ENCODE measurements at regions not wholly inside any gene's neighbourhood (a gene's known extent, or its start where the extent isn't known, plus 50 kb on each side); places are given as distances from the start of the nearest gene placed in this dataset.

DNA sequence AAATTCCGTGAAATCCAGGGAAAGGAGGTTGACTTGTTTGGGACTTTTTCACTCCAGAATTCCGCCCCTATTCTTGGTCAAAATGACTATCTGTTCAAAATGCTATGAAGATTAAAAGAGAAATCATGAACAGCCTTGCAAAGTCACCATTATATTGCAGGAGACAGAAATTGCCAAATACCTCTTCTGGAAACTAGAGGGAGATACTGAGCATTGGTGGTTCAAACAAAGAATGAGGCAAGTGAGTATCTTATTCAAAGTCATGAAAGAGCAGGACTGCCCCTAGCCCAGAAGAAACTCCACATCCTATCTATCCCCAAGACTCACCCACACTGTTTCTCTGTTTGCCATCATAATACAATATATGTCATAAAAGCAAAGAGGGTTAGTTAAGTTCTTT is 862.3 kb upstream of the POU3F3 start:
- Histone ChIP-seq H3K4me3 (ENCODE audit: low read depth, low read length) (no peak overlapping the region), H3K27me3 (ENCODE audit: control insufficient read depth, insufficient read depth, low read length) (no peaks in the 10 kb centered on the region), H3K36me3 (ENCODE audit: control insufficient read depth, insufficient read depth, low read length) (no peaks in the 10 kb centered on the region)
- TF ChIP-seq CTCF (IDR thresholded peaks at IDR 0.05; ENCODE audit: insufficient read depth, low read length, poor library complexity, severe bottlenecking), result peak; percentile 44
- DNase-seq (ENCODE audit: low read depth), result no peak

- no peak overlapping the region for H3K4me3 ChIP-seq (ENCODE audit: low read depth, low read length)
- no peaks in the 10 kb centered on the region for H3K36me3 ChIP-seq (ENCODE audit: control insufficient read depth, insufficient read depth, low read length)
- no peak for TF ChIP-seq CTCF (IDR thresholded peaks at IDR 0.05; ENCODE audit: insufficient read depth, low read length, poor library complexity, severe bottlenecking)
- DNase-seq (ENCODE audit: low read depth), result no peak
- no peaks in the 10 kb centered on the region for H3K27me3 ChIP-seq (ENCODE audit: control insufficient read depth, insufficient read depth, low read length)
Observed at GRCh38 chr2:104004821-104005220, 849.1 kb upstream of the POU3F3 start.

DNA sequence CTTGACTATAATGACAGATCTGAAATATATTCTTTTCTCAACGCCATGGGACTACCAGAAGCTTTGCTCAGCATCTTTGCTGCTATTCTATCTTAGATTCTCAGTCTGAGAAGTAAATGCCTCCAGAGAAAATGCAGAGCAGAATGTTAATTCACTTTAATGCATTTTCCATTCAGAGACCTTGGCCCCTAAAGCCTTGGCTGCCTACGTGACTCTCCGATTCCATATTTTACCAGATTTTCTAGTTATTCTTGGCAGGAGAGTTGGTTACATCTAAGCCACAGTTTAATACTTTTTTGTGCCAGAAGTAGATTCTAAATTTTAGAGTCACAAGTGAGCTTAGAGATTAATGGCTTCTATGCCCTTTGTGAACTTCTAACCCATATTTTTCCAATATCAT is 837.1 kb upstream of the POU3F3 start:
- Histone ChIP-seq H3K27me3 (ENCODE audit: control insufficient read depth, insufficient read depth, low read length) (no peaks in the 10 kb centered on the region), H3K4me3 (ENCODE audit: low read depth, low read length) (no peak overlapping the region), H3K36me3 (ENCODE audit: control insufficient read depth, insufficient read depth, low read length) (no peaks in the 10 kb centered on the region)
- no peak for TF ChIP-seq CTCF (IDR thresholded peaks at IDR 0.05; ENCODE audit: insufficient read depth, low read length, poor library complexity, severe bottlenecking)
- DNase-seq (ENCODE audit: low read depth), result no peak

GRCh38 chr2:104023306-104023705 is 830.6 kb upstream of the POU3F3 start:
- DNase-seq (ENCODE audit: low read depth), result no peak

GRCh38 chr2:104023765-104024164 is 830.1 kb upstream of the POU3F3 start:
- Histone ChIP-seq H3K27me3 (ENCODE audit: control insufficient read depth, insufficient read depth, low read length) (no peaks in the 10 kb centered on the region), H3K36me3 (ENCODE audit: control insufficient read depth, insufficient read depth, low read length) (no peaks in the 10 kb centered on the region), H3K4me3 (ENCODE audit: low read depth, low read length) (no peak overlapping the region)
- no peak for TF ChIP-seq CTCF (IDR thresholded peaks at IDR 0.05; ENCODE audit: insufficient read depth, low read length, poor library complexity, severe bottlenecking)
- no peak for DNase-seq (ENCODE audit: low read depth)

More at GRCh38 chr2:104023306-104023705, 830.6 kb upstream of the POU3F3 start:
- TF ChIP-seq CTCF (IDR thresholded peaks at IDR 0.05; ENCODE audit: insufficient read depth, low read length, poor library complexity, severe bottlenecking), result no peak
- Histone ChIP-seq H3K36me3 (ENCODE audit: control insufficient read depth, insufficient read depth, low read length) (no peaks in the 10 kb centered on the region), H3K27me3 (ENCODE audit: control insufficient read depth, insufficient read depth, low read length) (no peaks in the 10 kb centered on the region), H3K4me3 (ENCODE audit: low read depth, low read length) (no peak overlapping the region)

DNA sequence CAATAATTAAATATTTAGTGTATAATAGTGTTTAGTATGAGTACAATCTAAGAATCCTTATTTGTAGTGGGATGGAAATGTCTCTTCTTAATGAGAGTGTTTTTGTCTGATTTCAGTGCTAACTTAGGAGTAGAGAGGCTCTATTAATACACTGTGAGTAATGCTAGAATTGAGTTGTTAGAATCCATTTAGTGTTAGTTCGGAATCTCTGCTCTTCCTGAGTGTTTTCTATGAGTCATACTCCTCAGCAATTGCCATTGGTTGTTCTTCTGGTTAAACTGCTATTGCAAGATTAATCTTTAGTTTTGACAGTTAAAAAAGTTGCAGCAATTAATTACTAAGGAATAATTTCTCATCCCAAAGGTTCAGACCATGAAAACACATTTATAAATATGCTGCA is 828.6 kb upstream of the POU3F3 start:
- TF ChIP-seq CTCF (IDR thresholded peaks at IDR 0.05; ENCODE audit: insufficient read depth, low read length, poor library complexity, severe bottlenecking), result no peak
- Histone ChIP-seq H3K36me3 (ENCODE audit: control insufficient read depth, insufficient read depth, low read length) (no peaks in the 10 kb centered on the region), H3K4me3 (ENCODE audit: low read depth, low read length) (no peak overlapping the region), H3K27me3 (ENCODE audit: control insufficient read depth, insufficient read depth, low read length) (no peaks in the 10 kb centered on the region)
- no peak for DNase-seq (ENCODE audit: low read depth)
